HG03097 (cell line): ENCODE measurements at regions not wholly inside any gene's neighbourhood (a gene's known extent, or its start where the extent isn't known, plus 50 kb on each side); places are given as distances from the start of the nearest gene placed in this dataset.

ENCODE experiments used
- ATAC-seq: cut with Tn5 transposase; IDR thresholded peaks from one replicate; pipeline ENCODE4 v1.9.1; 2021; ENCODE audit not compliant: unreplicated experiment, low FRiP score

GRCh38 chr9:118276784-118277183 is 572.6 kb downstream of the TLR4 start:
- ATAC-seq, result no peak

- ATAC-seq, result no peak
These were observed 577.6 kb downstream of the TLR4 start for GRCh38 chr9:118281772-118282171.

DNA sequence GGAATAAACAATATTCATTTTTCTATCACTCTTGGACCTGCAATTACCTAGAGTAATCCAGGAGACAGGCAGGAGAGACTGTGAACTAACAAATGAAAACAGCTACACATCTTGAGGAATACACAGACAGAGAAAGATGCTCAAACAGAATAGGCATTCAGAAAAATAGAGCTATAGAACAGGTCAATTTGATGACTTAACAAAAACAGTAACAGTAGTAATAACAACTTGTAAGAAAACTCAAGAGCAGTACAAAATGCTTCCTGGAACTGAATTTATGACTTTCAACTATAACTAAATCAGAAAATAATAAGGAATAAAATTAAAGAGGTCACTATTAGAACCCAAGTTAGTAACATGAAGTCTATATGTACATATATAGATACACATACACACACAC is 579.3 kb downstream of the TLR4 start:
- no peak for ATAC-seq

DNA sequence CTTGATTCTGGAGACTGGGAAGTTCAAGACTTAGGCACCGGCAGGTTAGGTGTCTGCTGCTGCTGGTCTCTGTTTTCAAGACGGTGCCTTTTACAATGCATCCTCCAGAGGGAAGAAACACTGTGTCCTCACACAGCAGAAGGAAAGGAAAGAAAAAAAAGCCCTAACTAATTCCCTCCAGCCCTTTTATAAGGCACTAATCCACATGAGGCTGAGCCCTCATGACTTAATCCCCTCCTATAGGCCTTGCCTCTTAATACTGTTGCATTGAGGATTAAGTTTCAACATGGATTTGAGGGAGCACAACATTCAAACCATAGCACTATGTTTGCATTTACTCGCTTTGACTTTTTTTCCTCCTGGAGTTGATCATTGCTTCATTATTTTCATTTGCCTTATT is 585.9 kb downstream of the TLR4 start:
- ATAC-seq, result no peak

DNA sequence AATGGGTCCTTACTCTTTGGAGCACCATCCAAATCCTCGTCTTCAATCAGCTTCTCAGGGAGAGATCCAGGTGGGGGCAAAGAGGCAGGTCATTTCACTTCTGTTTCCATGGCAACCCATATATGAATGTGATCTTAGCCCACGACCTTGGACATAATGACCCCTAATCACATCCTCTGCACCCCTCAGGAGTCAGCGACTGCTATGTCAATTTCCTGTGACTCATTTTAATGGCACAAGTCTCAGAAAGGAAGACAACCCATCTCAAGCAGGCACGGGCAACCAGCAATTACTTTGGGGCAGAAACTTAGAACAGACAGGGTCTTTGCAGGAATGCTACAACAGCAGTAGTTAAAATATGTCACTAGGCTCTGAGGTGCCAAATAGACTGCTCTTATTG is 591.2 kb downstream of the TLR4 start:
- no peak for ATAC-seq

DNA sequence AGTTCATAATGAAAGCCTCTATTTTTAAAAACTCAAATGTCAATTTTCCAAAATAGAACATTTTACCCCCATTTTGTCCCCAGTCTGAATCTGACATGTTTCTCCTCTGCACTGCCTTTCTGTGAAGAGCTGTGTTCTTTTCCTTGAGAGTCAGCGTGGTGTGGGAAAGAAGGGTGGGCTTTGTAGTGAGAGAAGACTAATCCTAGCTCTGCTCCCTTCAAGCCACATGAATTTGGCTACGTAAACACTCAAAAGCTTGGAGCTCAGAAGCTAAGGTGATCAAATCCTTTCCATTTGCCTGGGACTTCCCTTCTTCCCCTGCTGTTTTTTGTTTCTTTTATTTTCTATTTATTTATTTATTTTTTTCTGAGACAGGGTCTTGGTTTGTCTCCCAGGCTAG is 598.5 kb downstream of the TLR4 start:
- ATAC-seq, result no peak

GRCh38 chr9:118303216-118303615 is 599.0 kb downstream of the TLR4 start:
- ATAC-seq, result no peak

- no peak for ATAC-seq
These were observed 601.1 kb downstream of the TLR4 start for GRCh38 chr9:118305331-118305730.

DNA sequence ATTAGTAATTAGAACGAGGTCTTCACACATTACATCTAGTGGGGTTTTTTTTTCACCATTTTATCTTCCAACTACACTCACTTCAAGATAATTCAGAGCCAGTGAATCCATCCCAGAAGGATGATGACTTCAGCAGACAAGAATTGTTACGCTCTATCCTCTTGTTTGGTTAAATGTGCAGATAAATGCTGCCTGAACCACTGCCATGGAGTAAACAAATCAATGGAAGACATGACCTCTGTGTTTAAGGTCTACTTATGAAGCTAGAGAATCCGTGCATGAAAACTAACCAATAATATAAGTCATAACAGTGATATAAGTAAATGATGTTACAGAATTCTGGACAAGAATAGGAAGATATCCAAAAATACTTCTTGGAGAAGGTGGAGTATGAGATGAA is 602.6 kb downstream of the TLR4 start:
- no peak for ATAC-seq

- ATAC-seq, result no peak
These were observed 609.8 kb downstream of the TLR4 start for GRCh38 chr9:118313965-118314364.

DNA sequence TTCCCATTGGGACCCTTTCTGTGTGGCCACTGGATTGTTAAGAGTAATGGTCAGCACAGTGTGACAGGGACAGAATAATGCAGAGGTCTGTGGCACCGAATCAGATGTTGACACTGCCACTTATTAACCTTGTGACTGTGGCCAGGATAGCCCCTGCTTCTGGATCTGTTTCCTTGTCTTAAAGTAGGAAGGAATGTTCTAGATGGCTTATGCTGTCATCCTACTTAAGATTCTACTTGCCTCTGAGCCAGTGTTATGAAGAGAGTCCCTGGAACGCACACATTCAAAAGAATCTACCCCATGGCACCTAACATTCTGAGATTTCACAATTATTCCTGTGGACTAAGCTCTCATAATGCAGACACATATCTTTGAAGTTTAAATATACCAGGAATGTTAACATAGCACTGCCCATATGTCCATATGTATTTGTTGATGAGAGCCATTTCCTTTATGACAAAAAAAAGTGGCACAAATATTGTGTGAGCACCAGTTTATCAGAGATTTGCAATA is 612.7 kb downstream of the TLR4 start:
- ATAC-seq, result no peak

GRCh38 chr9:118318770-118319431 is 614.7 kb downstream of the TLR4 start:
- ATAC-seq, result no peak

- no peak for ATAC-seq
These were observed 617.6 kb downstream of the TLR4 start for GRCh38 chr9:118321788-118322187.

GRCh38 chr9:118324706-118325105 is 620.5 kb downstream of the TLR4 start:
- ATAC-seq, result no peak

DNA sequence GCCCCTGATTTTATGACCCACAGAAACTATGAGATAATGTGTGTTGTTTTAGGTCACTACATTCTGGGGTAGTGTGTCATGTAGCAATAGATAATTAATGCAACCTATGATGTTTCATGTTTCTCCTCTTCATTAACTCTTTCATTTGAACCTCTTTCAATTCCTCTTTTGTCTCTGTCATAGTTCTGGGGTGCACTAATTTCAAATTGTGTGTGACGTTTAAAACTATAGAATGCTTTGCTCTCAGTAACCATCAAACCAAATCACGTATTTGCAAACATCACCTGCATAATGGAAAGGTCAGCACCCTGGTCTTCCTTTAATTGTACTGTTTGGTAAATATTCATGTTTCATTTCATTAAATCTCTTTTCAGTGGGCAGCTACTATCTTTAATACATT is 621.6 kb downstream of the TLR4 start:
- ATAC-seq, result no peak

DNA sequence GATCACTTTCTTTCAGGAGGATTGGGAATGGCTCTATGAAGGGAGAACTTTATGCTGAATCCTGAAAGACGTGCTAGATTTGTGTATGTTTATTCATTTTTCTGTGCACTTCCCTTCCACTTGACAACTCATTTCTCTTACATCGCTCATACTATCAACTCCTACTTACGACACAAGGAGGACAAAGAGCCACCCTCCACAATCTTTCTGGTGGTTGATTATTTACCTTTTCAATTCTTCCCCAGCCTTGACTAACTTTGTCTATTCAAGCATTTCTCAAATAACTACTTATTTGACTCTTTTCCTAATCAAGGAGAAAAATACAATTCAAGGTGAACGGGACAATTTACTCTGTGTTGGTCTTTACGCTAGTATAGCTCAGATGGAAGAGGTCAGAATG is 622.1 kb downstream of the TLR4 start:
- no peak for ATAC-seq

GRCh38 chr9:118330191-118330986 is 626.2 kb downstream of the TLR4 start:
- ATAC-seq, result no peak

DNA sequence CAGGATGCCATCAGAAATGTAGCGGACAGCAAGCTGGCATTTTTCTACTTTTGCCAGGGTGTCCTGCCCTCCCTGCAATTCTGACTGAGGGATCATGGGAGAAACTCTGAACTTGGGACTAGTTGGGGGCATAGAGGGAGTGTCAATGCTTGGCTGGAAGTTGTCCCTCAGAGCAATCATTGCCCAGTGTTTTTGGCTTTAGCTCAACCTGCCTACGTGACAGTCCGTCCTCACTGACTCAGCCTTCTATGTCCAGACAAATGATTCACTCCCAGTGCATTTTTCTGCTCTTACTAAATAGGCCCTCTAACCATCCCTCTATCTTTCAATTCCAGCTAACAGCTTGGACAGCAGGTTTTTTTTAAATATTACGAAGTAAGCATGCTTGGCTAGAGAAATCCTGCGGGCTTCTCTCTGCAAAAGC is 627.4 kb downstream of the TLR4 start:
- no peak for ATAC-seq

DNA sequence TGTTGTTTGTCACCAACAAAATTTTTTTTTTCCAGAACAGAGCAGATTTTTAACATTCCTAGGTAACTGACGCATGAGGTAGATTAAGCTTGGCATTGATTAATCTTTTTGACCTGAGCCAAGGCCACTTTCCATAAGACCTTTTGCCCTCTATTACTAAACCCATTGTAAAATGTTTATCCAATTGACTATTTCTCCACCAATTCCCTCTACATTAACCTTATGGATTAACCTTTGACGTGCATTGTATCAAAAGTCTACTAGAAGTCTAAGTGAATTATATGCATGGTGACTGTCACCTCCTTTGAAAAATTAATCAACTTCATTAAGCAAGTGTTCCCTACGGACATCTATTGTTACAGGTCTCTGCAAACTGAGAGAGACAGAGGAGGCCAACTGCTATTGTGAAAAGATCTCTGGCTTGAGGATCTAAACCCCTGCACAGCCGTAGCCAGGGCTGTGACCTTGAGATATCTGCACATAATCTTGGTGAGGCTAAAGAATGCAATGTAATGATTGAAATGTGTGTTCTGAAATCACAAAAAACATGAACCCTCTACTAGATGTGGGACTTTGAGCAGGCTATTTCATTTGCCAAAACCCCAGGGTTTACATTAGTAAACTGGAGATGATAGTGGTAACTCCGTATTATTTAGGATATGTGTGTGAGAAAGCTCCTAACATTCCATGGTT is 632.2 kb downstream of the TLR4 start:
- no peak for ATAC-seq

DNA sequence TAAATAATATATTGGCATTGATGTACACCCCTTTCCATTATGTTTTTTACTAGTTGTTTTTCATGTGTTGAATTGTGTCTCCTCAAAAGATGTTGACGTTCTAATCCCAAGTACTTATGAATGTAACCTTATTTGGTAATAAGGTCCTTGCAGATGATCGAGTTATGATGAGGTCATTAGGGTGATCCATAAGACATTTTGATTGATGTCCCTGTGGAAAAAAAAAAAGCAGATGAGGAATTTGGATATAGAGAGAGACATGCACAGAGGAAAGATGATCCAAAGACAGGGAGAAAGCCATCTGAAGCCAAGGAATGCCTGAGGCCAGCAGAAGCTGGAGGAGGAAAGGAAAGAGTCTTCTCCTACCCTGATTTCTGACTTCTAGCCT is 632.7 kb downstream of the TLR4 start:
- no peak for ATAC-seq

GRCh38 chr9:118360036-118360435 is 655.8 kb downstream of the TLR4 start:
- no peak for ATAC-seq
